Smooth muscle cell (in vitro differentiated cells): ENCODE measurements at regions not wholly inside any gene's neighbourhood (a gene's known extent, or its start where the extent isn't known, plus 50 kb on each side); places are given as distances from the start of the nearest gene placed in this dataset.

Experiments
- DNase-seq: peaks from one replicate; lab custom pipeline; 2025; ENCODE audit not compliant: unreplicated experiment; lab: John Stamatoyannopoulos, UW
- H2AFZ ChIP-seq: fragments of 200-600 bp; sonication (generic); 2 replicates; pipeline ENCODE4 v1.6.0; 2016; ENCODE audit warnings: antibody characterized with exemption, low read depth, mild to moderate bottlenecking
- H3F3A ChIP-seq: fragments of 200-600 bp; sonication (generic); 2 replicates; pipeline ENCODE4 v1.6.0; 2017; ENCODE audit warnings: antibody characterized with exemption, low read depth
- H3K27ac ChIP-seq: fragments of 200-600 bp; sonication (generic); 2 replicates; pipeline ENCODE4 v1.5.1; 2016; ENCODE audit warnings: low read depth, mild to moderate bottlenecking
- H3K27me3 ChIP-seq: fragments of 200-600 bp; sonication (generic); 2 replicates; pipeline ENCODE4 v1.6.1; 2016; ENCODE audit warnings: low read depth, mild to moderate bottlenecking
- H3K36me3 ChIP-seq: fragments of 200-600 bp; sonication (generic); 2 replicates; pipeline ENCODE4 v1.5.1; 2016; ENCODE audit warnings: low read depth
- H3K4me1 ChIP-seq: fragments of 200-600 bp; sonication (generic); 2 replicates; pipeline ENCODE4 v1.5.1; 2016; ENCODE audit warnings: low read depth
- H3K4me2 ChIP-seq: fragments of 200-600 bp; sonication (generic); 2 replicates; pipeline ENCODE4 v1.6.0; 2016; ENCODE audit warnings: mild to moderate bottlenecking
- H3K4me3 ChIP-seq: fragments of 200-600 bp; sonication (generic); 2 replicates; pipeline ENCODE4 v1.5.1; 2016; ENCODE audit warnings: mild to moderate bottlenecking
- H3K79me2 ChIP-seq: fragments of 200-600 bp; sonication (generic); 2 replicates; pipeline ENCODE4 v1.6.0; 2016; ENCODE audit warnings: low read depth, mild to moderate bottlenecking
- H3K9ac ChIP-seq: fragments of 200-600 bp; sonication (generic); 2 replicates; pipeline ENCODE4 v1.6.0; 2016; ENCODE audit warnings: low read depth
- H3K9me3 ChIP-seq: fragments of 200-600 bp; sonication (generic); replicated peaks from 2 replicates; pipeline ENCODE4 v1.5.1; 2016; ENCODE audit warnings: low read depth
- H4K20me1 ChIP-seq: fragments of 200-600 bp; sonication (generic); 2 replicates; pipeline ENCODE4 v1.6.0; 2016; ENCODE audit warnings: low read depth
- WGBS: methylation state at CpG from one replicate; pipeline ENCODE4 v1.1.7; 2016; ENCODE audit warnings: low lambda C conversion rate; 5-methylcytosine and 5-hydroxymethylcytosine counted together
- TF ChIP-seq, protein P1 (sequence below): fragments of 200-600 bp; sonication (generic); IDR thresholded peaks from 2 replicates; pipeline ENCODE4 v1.5.1; 2017; ENCODE audit warnings: borderline replicate concordance, mild to moderate bottlenecking, antibody characterized with exemption; ENCODE audit not compliant: insufficient read depth, poor library complexity, severe bottlenecking

DNA sequence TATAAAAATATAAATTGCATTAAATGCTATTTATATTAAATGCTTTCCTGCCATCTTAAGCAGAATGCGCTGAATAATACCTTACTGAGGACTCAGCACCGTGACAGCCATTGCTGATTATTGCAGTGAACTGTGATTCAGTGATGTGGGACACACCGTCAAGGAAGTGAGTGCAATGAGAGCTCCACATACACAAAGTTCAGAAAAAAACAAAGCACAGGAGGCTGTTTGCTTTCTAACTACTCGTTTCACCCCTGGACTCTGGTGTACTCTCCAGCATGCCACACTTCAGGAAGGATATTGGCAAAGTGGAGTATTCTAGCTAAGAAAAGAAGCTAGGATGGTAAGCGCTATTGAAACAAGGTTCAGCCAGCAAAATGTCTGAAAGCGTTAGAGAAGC is 57.4 kb upstream of the CXADR start:
- Histone ChIP-seq H3K9me3 (no peaks in the 10 kb centered on the region), H3K79me2 (no peaks in the 10 kb centered on the region), H4K20me1 (no peaks in the 10 kb centered on the region), H3K36me3 (no peaks in the 10 kb centered on the region), H3K27ac (no peak overlapping the region), H3K9ac (no peak overlapping the region), H3F3A (peaks cover 12% of the 10 kb centered on the region), H3K4me2 (no peak overlapping the region), H3K4me3 (no peak overlapping the region), H3K27me3 (no peaks in the 10 kb centered on the region), H2AFZ (no peak overlapping the region), H3K4me1 (peaks cover 4% of the 10 kb centered on the region)
- 86% methylated on average over 6 of the region's 6 CpGs for WGBS
- TF ChIP-seq, protein P1, sequence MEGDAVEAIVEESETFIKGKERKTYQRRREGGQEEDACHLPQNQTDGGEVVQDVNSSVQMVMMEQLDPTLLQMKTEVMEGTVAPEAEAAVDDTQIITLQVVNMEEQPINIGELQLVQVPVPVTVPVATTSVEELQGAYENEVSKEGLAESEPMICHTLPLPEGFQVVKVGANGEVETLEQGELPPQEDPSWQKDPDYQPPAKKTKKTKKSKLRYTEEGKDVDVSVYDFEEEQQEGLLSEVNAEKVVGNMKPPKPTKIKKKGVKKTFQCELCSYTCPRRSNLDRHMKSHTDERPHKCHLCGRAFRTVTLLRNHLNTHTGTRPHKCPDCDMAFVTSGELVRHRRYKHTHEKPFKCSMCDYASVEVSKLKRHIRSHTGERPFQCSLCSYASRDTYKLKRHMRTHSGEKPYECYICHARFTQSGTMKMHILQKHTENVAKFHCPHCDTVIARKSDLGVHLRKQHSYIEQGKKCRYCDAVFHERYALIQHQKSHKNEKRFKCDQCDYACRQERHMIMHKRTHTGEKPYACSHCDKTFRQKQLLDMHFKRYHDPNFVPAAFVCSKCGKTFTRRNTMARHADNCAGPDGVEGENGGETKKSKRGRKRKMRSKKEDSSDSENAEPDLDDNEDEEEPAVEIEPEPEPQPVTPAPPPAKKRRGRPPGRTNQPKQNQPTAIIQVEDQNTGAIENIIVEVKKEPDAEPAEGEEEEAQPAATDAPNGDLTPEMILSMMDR, result no peak
- DNase-seq, result no peak

DNA sequence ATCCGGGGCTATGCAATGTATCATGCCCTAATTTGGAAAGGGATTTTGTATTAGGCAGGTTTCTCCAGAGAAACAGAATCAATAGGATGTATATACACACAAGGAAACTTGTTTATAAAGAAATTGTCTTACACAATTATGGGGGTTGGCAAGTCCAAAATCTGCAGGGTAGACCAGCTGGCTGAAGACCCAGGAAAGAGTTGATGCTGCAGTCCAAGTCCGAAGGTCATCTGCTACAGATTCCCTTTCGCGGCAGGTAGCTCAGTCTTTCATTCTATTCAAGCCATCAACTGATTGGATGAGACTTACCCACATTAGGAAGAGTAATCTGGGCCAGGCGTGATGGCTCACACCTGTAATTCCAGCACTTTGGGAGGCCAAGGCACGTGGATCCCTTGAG is 54.6 kb upstream of the CXADR start:
- no peaks in the 10 kb centered on the region for H3K36me3 ChIP-seq
- 80% methylated on average over 6 of the region's 6 CpGs for WGBS

DNA sequence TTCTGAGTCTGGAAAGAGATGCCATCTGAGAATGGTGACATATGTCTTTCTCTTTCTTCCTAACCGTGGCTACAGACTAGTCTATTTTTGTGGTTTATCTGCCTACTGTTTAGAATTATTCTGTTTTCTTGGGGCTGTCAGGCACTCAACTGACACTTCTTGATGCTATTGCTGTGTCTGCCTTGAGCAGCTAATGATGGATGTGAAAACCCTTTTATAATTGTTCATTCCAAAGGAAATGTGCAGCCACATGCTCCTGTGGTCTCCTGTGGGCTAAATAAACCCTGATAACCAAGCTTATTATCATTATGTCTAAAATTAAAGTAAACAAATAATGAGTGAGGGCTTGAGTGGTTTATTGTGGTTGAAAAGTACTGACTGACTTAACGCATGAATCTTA is 52.7 kb upstream of the CXADR start:
- H3K4me2 ChIP-seq, result peak overlapping the region; percentile 33
- DNase-seq, result no peak
- 25% methylated on average over 2 of the region's 2 CpGs for WGBS

More for the DNA sequence above, 54.6 kb upstream of the CXADR start:
- Histone ChIP-seq H3K4me1 (peaks cover 6% of the 10 kb centered on the region), H3K9me3 (no peaks in the 10 kb centered on the region), H3K4me3 (no peak overlapping the region), H3K79me2 (no peaks in the 10 kb centered on the region), H2AFZ (no peak overlapping the region), H3K4me2 (no peak overlapping the region), H3K27me3 (no peaks in the 10 kb centered on the region), H4K20me1 (no peaks in the 10 kb centered on the region), H3K27ac (no peak overlapping the region), H3F3A (peaks cover 32% of the 10 kb centered on the region), H3K9ac (no peak overlapping the region)
- no peak for DNase-seq
- TF ChIP-seq, protein P1, result no peak

DNA sequence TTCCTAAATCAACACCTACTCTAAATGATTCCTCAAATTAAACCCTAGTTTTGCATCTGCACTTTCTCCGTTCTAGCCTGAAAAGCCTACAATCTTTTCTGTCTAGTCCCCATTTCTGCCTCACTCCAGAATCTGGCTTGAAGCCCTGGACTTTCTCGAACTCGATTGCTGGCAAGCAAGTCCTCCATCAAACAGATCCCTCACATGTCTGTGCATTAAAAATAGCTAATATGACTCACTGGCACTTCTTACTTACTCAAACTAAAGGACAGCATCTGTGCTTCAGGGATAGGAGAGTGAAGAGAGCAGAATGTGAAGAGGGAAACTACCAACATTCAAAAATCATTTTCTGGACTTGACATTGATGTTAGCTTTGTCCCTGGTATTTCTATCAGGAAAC is 51.8 kb upstream of the CXADR start:
- TF ChIP-seq, protein P1, result no peak
- H3K79me2 ChIP-seq, result no peaks in the 10 kb centered on the region
- no peaks in the 10 kb centered on the region for H3K9me3 ChIP-seq
- H3K27ac ChIP-seq, result peak overlapping the region; percentile 92
- no peak overlapping the region for H3K4me3 ChIP-seq
- H4K20me1 ChIP-seq, result no peaks in the 10 kb centered on the region
- no peak overlapping the region for H3K9ac ChIP-seq
- no peak overlapping the region for H2AFZ ChIP-seq
- DNase-seq, result no peak
- H3K4me1 ChIP-seq, result peaks cover 9% of the 10 kb centered on the region
- peaks cover 27% of the 10 kb centered on the region for H3F3A ChIP-seq
- WGBS, result 10% methylated on average over 3 of the region's 3 CpGs
- H3K36me3 ChIP-seq, result no peaks in the 10 kb centered on the region
- H3K27me3 ChIP-seq, result no peaks in the 10 kb centered on the region
- peak overlapping the region; percentile 33 for H3K4me2 ChIP-seq

More for the DNA sequence above, 52.7 kb upstream of the CXADR start:
- Histone ChIP-seq H3K27me3 (no peaks in the 10 kb centered on the region), H3K4me3 (no peak overlapping the region), H3K9me3 (no peaks in the 10 kb centered on the region), H3F3A (peaks cover 28% of the 10 kb centered on the region), H2AFZ (no peak overlapping the region), H4K20me1 (no peaks in the 10 kb centered on the region), H3K27ac (peak overlapping the region; percentile 92), H3K79me2 (no peaks in the 10 kb centered on the region), H3K9ac (no peak overlapping the region), H3K36me3 (no peaks in the 10 kb centered on the region), H3K4me1 (peaks cover 9% of the 10 kb centered on the region)
- TF ChIP-seq, protein P1, result no peak
